ENCODE measurements at regions not wholly inside any gene's neighbourhood (a gene's known extent, or its start where the extent isn't known, plus 50 kb on each side); places are given as distances from the start of the nearest gene placed in this dataset.

DNA sequence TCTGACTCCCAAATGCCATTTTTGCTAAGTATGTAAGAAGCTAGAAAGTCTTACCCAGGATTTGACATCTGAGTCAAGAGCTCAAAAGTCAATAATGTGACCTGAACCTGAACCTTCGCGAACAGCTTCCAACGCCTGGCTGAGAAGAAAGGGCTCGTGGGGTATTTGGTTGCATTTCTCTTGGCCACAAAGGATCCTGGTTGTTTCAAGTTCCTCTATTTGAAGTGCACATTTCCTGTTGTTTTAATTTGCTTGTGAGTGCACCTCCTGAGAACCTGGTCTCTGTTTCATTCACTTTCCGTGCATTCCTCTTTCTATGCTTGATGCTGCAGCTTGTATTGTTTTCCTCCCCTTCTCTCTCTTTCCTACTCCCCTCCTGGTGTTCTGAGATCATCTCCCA, 212.5 kb downstream of the FOXA2 start:
- Histone ChIP-seq H4K20me1 (ENCODE audit: insufficient read depth, low read length) (no peaks in the 10 kb centered on the region), H3K9me3 (ENCODE audit: low read length) (no peaks in the 10 kb centered on the region), H3K4me1 (ENCODE audit: insufficient read depth, low read length) (no peaks in the 10 kb centered on the region), H2AFZ (ENCODE audit: low read length) (no peak overlapping the region), H3K4me3 (replicated peaks in 1 of 3; ENCODE audit: insufficient read depth in 1 of 3, low read depth in 2 of 3, low read length in 3 of 3) (no peak overlapping the region), H3K27ac (ENCODE audit: extremely low read length, insufficient read depth, low read length) (no peak overlapping the region), H3K4me2 (ENCODE audit: low read depth, low read length) (no peak overlapping the region), H3K36me3 (replicated peaks in 1 of 2; ENCODE audit: control insufficient read depth in 1 of 2, insufficient read depth in 2 of 2, low read length in 2 of 2) (no peaks in the 10 kb centered on the region), H3K79me2 (ENCODE audit: insufficient read depth, low read length) (no peaks in the 10 kb centered on the region), H3K9ac (ENCODE audit: insufficient read depth, low read depth, low read length) (no peak overlapping the region), H3K27me3 (ENCODE audit: control insufficient read depth in 1 of 2, insufficient read depth in 2 of 2, low read length in 2 of 2) (peaks cover 2 to 29% of the 10 kb centered on the region in 2 experiments; a peak in 4 of 5 replicates)
- FAIRE-seq: no peak
- CTCF ChIA-PET (ENCODE audit: low intra/inter-chr PET ratio, low total read pairs): no interaction called here
- no peak for ATAC-seq
- BruUV-seq (replicated peaks): no TSS peak
- WGBS (ENCODE audit: low lambda C conversion rate): 19% methylated on average over 5 of the region's 5 CpGs
- intact Hi-C loops (cut with micrococcal nuclease; ENCODE audit: unreplicated experiment): no loop called here
- POLR2A ChIA-PET: no interaction called here
- TF ChIP-seq ZNF441 (CRISPR knock-in tag; IDR thresholded peaks at IDR 0.05; ENCODE audit: borderline replicate concordance): no peak
- TF ChIP-seq RARA (CRISPR knock-in tag; IDR thresholded peaks at IDR 0.05): peak; percentile 40; the same call in 1 of the 2 replicates
- DNase-seq (ENCODE audit: low spot score): no peak
- in situ Hi-C loops (cut with HindIII; ENCODE audit: extremely low pct_ligation_motif_present, low pct_unique_long_range_greater_than_20kb): no loop called here

DNA sequence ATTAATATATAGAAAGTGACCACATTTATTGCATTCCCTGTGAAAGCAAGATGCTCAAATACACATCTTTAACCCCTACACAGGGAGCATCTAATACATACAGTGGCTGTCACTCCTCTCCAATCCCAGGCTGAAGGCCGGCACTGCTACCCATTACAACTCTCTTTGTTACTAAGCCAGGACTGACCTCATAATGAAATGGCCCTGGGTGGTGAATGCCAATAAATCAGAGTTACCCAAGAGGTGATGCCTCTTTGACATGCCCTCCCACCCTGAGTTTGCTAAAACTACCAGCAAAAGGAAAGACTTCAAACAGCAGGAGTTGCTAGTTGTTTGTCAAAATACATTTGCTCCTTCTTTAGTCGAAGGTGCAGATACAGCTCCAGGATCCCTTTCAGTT, 214.2 kb downstream of the FOXA2 start:
- WGBS (ENCODE audit: low lambda C conversion rate): 25% methylated on average over 2 of the region's 2 CpGs
- Histone ChIP-seq H2AFZ (ENCODE audit: low read length) (no peak overlapping the region), H3K27me3 (ENCODE audit: control insufficient read depth in 1 of 2, insufficient read depth in 2 of 2, low read length in 2 of 2) (peaks cover 2 to 29% of the 10 kb centered on the region in 2 experiments; a peak in 4 of 5 replicates), H3K9me3 (ENCODE audit: low read length) (no peaks in the 10 kb centered on the region), H3K36me3 (replicated peaks in 1 of 2; ENCODE audit: control insufficient read depth in 1 of 2, insufficient read depth in 2 of 2, low read length in 2 of 2) (no peaks in the 10 kb centered on the region), H3K27ac (ENCODE audit: extremely low read length, insufficient read depth, low read length) (no peak overlapping the region), H3K4me3 (replicated peaks in 1 of 3; ENCODE audit: insufficient read depth in 1 of 3, low read depth in 2 of 3, low read length in 3 of 3) (no peak overlapping the region), H4K20me1 (ENCODE audit: insufficient read depth, low read length) (no peaks in the 10 kb centered on the region), H3K79me2 (ENCODE audit: insufficient read depth, low read length) (no peaks in the 10 kb centered on the region), H3K4me1 (ENCODE audit: insufficient read depth, low read length) (no peaks in the 10 kb centered on the region), H3K4me2 (ENCODE audit: low read depth, low read length) (no peak overlapping the region), H3K9ac (ENCODE audit: insufficient read depth, low read depth, low read length) (no peak overlapping the region)
- intact Hi-C loops (cut with micrococcal nuclease; ENCODE audit: unreplicated experiment): no loop called here
- no TSS peak for BruUV-seq (replicated peaks)
- in situ Hi-C loops (cut with HindIII; ENCODE audit: extremely low pct_ligation_motif_present, low pct_unique_long_range_greater_than_20kb): no loop called here
- DNase-seq (ENCODE audit: low spot score) (no peak), ATAC-seq (no peak), FAIRE-seq (no peak)
- ChIA-PET CTCF (ENCODE audit: low intra/inter-chr PET ratio, low total read pairs) (no interaction called here), POLR2A (no interaction called here)
- TF ChIP-seq, protein P1, sequence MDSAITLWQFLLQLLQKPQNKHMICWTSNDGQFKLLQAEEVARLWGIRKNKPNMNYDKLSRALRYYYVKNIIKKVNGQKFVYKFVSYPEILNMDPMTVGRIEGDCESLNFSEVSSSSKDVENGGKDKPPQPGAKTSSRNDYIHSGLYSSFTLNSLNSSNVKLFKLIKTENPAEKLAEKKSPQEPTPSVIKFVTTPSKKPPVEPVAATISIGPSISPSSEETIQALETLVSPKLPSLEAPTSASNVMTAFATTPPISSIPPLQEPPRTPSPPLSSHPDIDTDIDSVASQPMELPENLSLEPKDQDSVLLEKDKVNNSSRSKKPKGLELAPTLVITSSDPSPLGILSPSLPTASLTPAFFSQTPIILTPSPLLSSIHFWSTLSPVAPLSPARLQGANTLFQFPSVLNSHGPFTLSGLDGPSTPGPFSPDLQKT (CRISPR knock-in tag; IDR thresholded peaks at IDR 0.05; ENCODE audit: borderline replicate concordance): no peak
- TF ChIP-seq YEATS2 (CRISPR knock-in tag; IDR thresholded peaks at IDR 0.05; ENCODE audit: borderline replicate concordance) (no peak), CBX1 (IDR thresholded peaks at IDR 0.05; ENCODE audit: low read depth) (no peak), RARA (CRISPR knock-in tag; IDR thresholded peaks at IDR 0.05) (no peak)

All from HepG2 (cell line).